Gastrocnemius medialis (tissue), 4 donors: ENCODE measurements at regions not wholly inside any gene's neighbourhood (a gene's known extent, or its start where the extent isn't known, plus 50 kb on each side); places are given as distances from the start of the nearest gene placed in this dataset.

Source experiments
- ATAC-seq, 2 donors: fragments of 150-250 bp; one replicate each; pipeline ENCODE4 v1.9.1; 2016
- DNase-seq, 2 donors: peaks; one replicate each; pipeline ENCODE4 v3.0.0-alpha.2; 2019
- H3K27ac ChIP-seq, 4 donors: fragments of 200-600 bp; sonication (generic); 1 replicate in 1 of 4; 2 replicates in 3 of 4; pipeline ENCODE4 v1.5.1; 2016 to 2018; ENCODE audit warnings: mild to moderate bottlenecking in 2 of 4, moderate library complexity in 1 of 4
- H3K27me3 ChIP-seq, 3 donors: fragments of 200-600 bp; sonication (generic) in 2 of 3; 1 replicate in 1 of 3; 2 replicates in 2 of 3; pipeline versions ENCODE4 v1.5.1 to v1.6.0; 2016 to 2019; ENCODE audit warnings: mild to moderate bottlenecking in 1 of 3, moderate library complexity in 1 of 3
- H3K36me3 ChIP-seq, 2 donors: fragments of 200-600 bp; sonication (generic) in 1 of 2; one replicate each; pipeline ENCODE4 v1.5.1; 2017 to 2018
- H3K4me1 ChIP-seq, 2 donors: fragments of 200-600 bp; sonication (generic) in 1 of 2; one replicate each; pipeline ENCODE4 v1.5.1; 2016 to 2017; ENCODE audit warnings: mild to moderate bottlenecking in 2 of 2
- H3K4me3 ChIP-seq, 4 donors: fragments of 200-600 bp; sonication (generic) in 3 of 4; 1 replicate in 1 of 4; 2 replicates in 3 of 4; pipeline ENCODE4 v1.5.1; 2016 to 2019; ENCODE audit warnings: mild to moderate bottlenecking in 2 of 4
- H3K9me3 ChIP-seq, 3 donors: fragments of 200-600 bp; sonication (generic) in 2 of 3; 1 replicate in 1 of 3; 2 replicates in 2 of 3; pipeline ENCODE4 v1.5.1; 2016 to 2019
- CTCF ChIP-seq, 5 experiments: fragments of 450-650 bp in 3 of 5; fragments of 200-600 bp in 2 of 5; sonication (generic) in 2 of 5; IDR thresholded peaks in 4 of 5; conservative IDR thresholded peaks in 1 of 5; 1 replicate in 4 of 5; 2 replicates in 1 of 5; pipeline ENCODE4 v1.5.1; 2016 to 2019; ENCODE audit warnings: antibody characterized with exemption in 5 of 5, mild to moderate bottlenecking in 3 of 5, moderate library complexity in 3 of 5
- POLR2A ChIP-seq, 2 donors: fragments of 450-650 bp; IDR thresholded peaks; one replicate each; pipeline ENCODE4 v1.6.1; 2017; ENCODE audit warnings: antibody characterized with exemption in 2 of 2, mild to moderate bottlenecking in 2 of 2, moderate library complexity in 2 of 2
- in situ Hi-C, 4 donors: fragments of 200-750 bp; cut with MboI; loops; one replicate each; pipeline versions ENCODE4 v1.15.0 to v1.8.0; 2017; ENCODE audit warnings: low sequenced_read_pairs in 4 of 4
- intact Hi-C: fragments of 100-400 bp; cut with DNase I; formaldehyde crosslinking; loops from one replicate; pipeline ENCODE4 v1.15.1; 2023; ENCODE audit warnings: low total_unique reads

GRCh38 chr5:35470866-35471265, 146.8 kb upstream of the SPEF2 start:
- Histone ChIP-seq H3K27ac (no peak overlapping the region), H3K4me1 (no peaks in the 10 kb centered on the region), H3K36me3 (no peaks in the 10 kb centered on the region), H3K4me3 (no peak overlapping the region), H3K27me3 (no peaks in the 10 kb centered on the region), H3K9me3 (no peaks in the 10 kb centered on the region)
- in situ Hi-C loops (no loop called here), intact Hi-C loops (no loop called here)
- TF ChIP-seq POLR2A (IDR thresholded peaks at IDR 0.05) = no peak
- TF ChIP-seq CTCF (IDR thresholded peaks at IDR 0.05 in 4 of 5, conservative IDR thresholded peaks at IDR 0.05 in 1 of 5) = no peak
- DNase-seq (no peak), ATAC-seq (no peak)

- no peaks in the 10 kb centered on the region for H3K36me3 ChIP-seq
- in situ Hi-C loops (no loop called here), intact Hi-C loops (no loop called here)
- no peak for ATAC-seq
- TF ChIP-seq CTCF (IDR thresholded peaks at IDR 0.05 in 4 of 5, conservative IDR thresholded peaks at IDR 0.05 in 1 of 5) (no peak), POLR2A (IDR thresholded peaks at IDR 0.05) (no peak)
- no peaks in the 10 kb centered on the region for H3K9me3 ChIP-seq
- H3K4me1 ChIP-seq = no peaks in the 10 kb centered on the region
- H3K4me3 ChIP-seq = no peak overlapping the region
- no peak for DNase-seq
- H3K27me3 ChIP-seq = no peaks in the 10 kb centered on the region
- no peak overlapping the region for H3K27ac ChIP-seq
These were observed 148.9 kb upstream of the SPEF2 start for GRCh38 chr5:35468811-35469210.

GRCh38 chr5:35466746-35467145, 150.9 kb upstream of the SPEF2 start:
- intact Hi-C loops = no loop called here
- H3K27ac ChIP-seq = no peak overlapping the region
- H3K27me3 ChIP-seq = no peaks in the 10 kb centered on the region
- in situ Hi-C loops = no loop called here
- H3K9me3 ChIP-seq = no peaks in the 10 kb centered on the region
- ATAC-seq (no peak), DNase-seq (no peak)
- no peaks in the 10 kb centered on the region for H3K36me3 ChIP-seq
- H3K4me3 ChIP-seq = no peak overlapping the region
- TF ChIP-seq POLR2A (IDR thresholded peaks at IDR 0.05) (no peak), CTCF (IDR thresholded peaks at IDR 0.05 in 4 of 5, conservative IDR thresholded peaks at IDR 0.05 in 1 of 5) (no peak)
- H3K4me1 ChIP-seq = no peaks in the 10 kb centered on the region

GRCh38 chr5:35464757-35465156, 152.9 kb upstream of the SPEF2 start:
- in situ Hi-C loops (no loop called here), intact Hi-C loops (no loop called here)
- Histone ChIP-seq H3K27ac (no peak overlapping the region), H3K27me3 (no peaks in the 10 kb centered on the region), H3K4me3 (no peak overlapping the region), H3K4me1 (no peaks in the 10 kb centered on the region), H3K36me3 (no peaks in the 10 kb centered on the region), H3K9me3 (no peaks in the 10 kb centered on the region)
- TF ChIP-seq CTCF (IDR thresholded peaks at IDR 0.05 in 4 of 5, conservative IDR thresholded peaks at IDR 0.05 in 1 of 5) = no peak
- no peak for TF ChIP-seq POLR2A (IDR thresholded peaks at IDR 0.05)
- no peak for ATAC-seq
- no peak for DNase-seq

GRCh38 chr5:35461530-35461929, 156.1 kb upstream of the SPEF2 start:
- no peaks in the 10 kb centered on the region for H3K27me3 ChIP-seq
- no peaks in the 10 kb centered on the region for H3K9me3 ChIP-seq
- no peaks in the 10 kb centered on the region for H3K4me1 ChIP-seq
- intact Hi-C loops (no loop called here), in situ Hi-C loops (no loop called here)
- DNase-seq (no peak), ATAC-seq (no peak)
- TF ChIP-seq POLR2A (IDR thresholded peaks at IDR 0.05) = no peak
- TF ChIP-seq CTCF (IDR thresholded peaks at IDR 0.05 in 4 of 5, conservative IDR thresholded peaks at IDR 0.05 in 1 of 5) = no peak
- no peak overlapping the region for H3K27ac ChIP-seq
- no peaks in the 10 kb centered on the region for H3K36me3 ChIP-seq
- H3K4me3 ChIP-seq = no peak overlapping the region
